Liver (tissue), 8 donors: ENCODE measurements at regions not wholly inside any gene's neighbourhood (a gene's known extent, or its start where the extent isn't known, plus 50 kb on each side); places are given as distances from the start of the nearest gene placed in this dataset.

Experiments
- DNase-seq: peaks from one replicate; pipeline ENCODE4 v3.0.0-alpha.2; 2017; ENCODE audit warnings: low spot score
- H3K27ac ChIP-seq, 2 donors: one replicate each; pipeline ENCODE4 v1.7.0; 2013; ENCODE audit warnings: inconsistent platforms in 2 of 2, low read length in 2 of 2, control low read depth in 1 of 2, low read depth in 1 of 2, mild to moderate bottlenecking in 1 of 2
- H3K27me3 ChIP-seq, 4 donors: one replicate each; pipeline versions ENCODE4 v1.6.1 to v1.7.0; 2013; ENCODE audit warnings: low read length in 3 of 4, inconsistent platforms in 1 of 4, mild to moderate bottlenecking in 1 of 4, moderate library complexity in 1 of 4; ENCODE audit not compliant: control insufficient read depth in 4 of 4, insufficient read depth in 4 of 4
- H3K36me3 ChIP-seq, 4 donors: one replicate each; pipeline versions ENCODE4 v1.6.1 to v1.7.0; 2013; ENCODE audit warnings: low read length in 3 of 4, mild to moderate bottlenecking in 3 of 4, low read depth in 1 of 4, moderate library complexity in 1 of 4; ENCODE audit not compliant: control insufficient read depth in 4 of 4, insufficient read depth in 3 of 4
- H3K4me1 ChIP-seq, 4 donors: one replicate each; pipeline versions ENCODE4 v1.6.1 to v1.7.0; 2013; ENCODE audit warnings: low read length in 3 of 4, mild to moderate bottlenecking in 3 of 4, moderate library complexity in 1 of 4; ENCODE audit not compliant: control insufficient read depth in 4 of 4, insufficient read depth in 4 of 4
- H3K4me3 ChIP-seq, 3 donors: one replicate each; pipeline versions ENCODE4 v1.6.1 to v1.7.0; 2013; ENCODE audit warnings: low read length in 3 of 3, control low read depth in 1 of 3, low read depth in 1 of 3, mild to moderate bottlenecking in 1 of 3
- H3K9ac ChIP-seq, 2 donors: one replicate each; pipeline ENCODE4 v1.7.0; 2013; ENCODE audit warnings: low read length in 2 of 2, mild to moderate bottlenecking in 2 of 2, moderate library complexity in 2 of 2, control low read depth in 1 of 2, low read depth in 1 of 2
- H3K9me3 ChIP-seq, 4 donors: one replicate each; pipeline versions ENCODE4 v1.6.1 to v1.7.0; 2013; ENCODE audit warnings: low read length in 3 of 4; ENCODE audit not compliant: control insufficient read depth in 4 of 4
- CTCF ChIP-seq: fragments of 150-350 bp; IDR thresholded peaks from 2 replicates; pipeline ENCODE4 v1.5.1; 2017; ENCODE audit warnings: improper control_type of control experiment, low read depth, low read length; ENCODE audit not compliant: missing input control
- HNF4A ChIP-seq, 2 donors: conservative IDR thresholded peaks; 2 replicates each; pipeline ENCODE4 v1.6.1; 2016; ENCODE audit warnings: antibody characterized with exemption in 2 of 2, mild to moderate bottlenecking in 2 of 2
- MAX ChIP-seq: IDR thresholded peaks from 2 replicates; pipeline ENCODE4 v1.6.1; 2016; ENCODE audit warnings: antibody characterized with exemption
- REST ChIP-seq: IDR thresholded peaks from 2 replicates; pipeline ENCODE4 v1.6.1; 2016; ENCODE audit warnings: antibody characterized with exemption, mild to moderate bottlenecking
- RXRA ChIP-seq, 2 donors: IDR thresholded peaks; 2 replicates each; pipeline ENCODE4 v1.6.1; 2017 to 2018; ENCODE audit warnings: antibody characterized with exemption in 2 of 2, mild to moderate bottlenecking in 1 of 2
- YY1 ChIP-seq: IDR thresholded peaks from 2 replicates; pipeline ENCODE4 v1.6.1; 2016; ENCODE audit warnings: antibody characterized with exemption, mild to moderate bottlenecking
- WGBS: extraction: QIAGEN DNeasy Blood & Tissue Kit; methylation state at CpG from one replicate; pipeline ENCODE4 v1.1.7; 2013; 5-methylcytosine and 5-hydroxymethylcytosine counted together
- donor health status: healthy.
- donor health status: healthy.
- donor health status: healthy.
- donor health status: healthy.
- donor health status: healthy.

GRCh38 chrY:8715226-8715625, 622.0 kb upstream of the TSPY4 start:
- Histone ChIP-seq H3K27ac (no peak overlapping the region), H3K9ac (no peak overlapping the region), H3K4me3 (no peak overlapping the region), H3K9me3 (no peaks in the 10 kb centered on the region), H3K4me1 (no peaks in the 10 kb centered on the region), H3K36me3 (no peaks in the 10 kb centered on the region), H3K27me3 (no peaks in the 10 kb centered on the region)
- WGBS = 65% methylated on average over 3 of the region's 3 CpGs
- TF ChIP-seq HNF4A (conservative IDR thresholded peaks at IDR 0.05) (no peak), REST (no peak), RXRA (IDR thresholded peaks at IDR 0.05) (no peak)
- no peak for DNase-seq

GRCh38 chrY:8726616-8727015, 610.6 kb upstream of the TSPY4 start:
- H3K9ac ChIP-seq = no peak overlapping the region
- WGBS = 77% methylated on average over 6 of the region's 6 CpGs
- H3K36me3 ChIP-seq = no peaks in the 10 kb centered on the region
- H3K27ac ChIP-seq = no peak overlapping the region
- no peaks in the 10 kb centered on the region for H3K9me3 ChIP-seq
- DNase-seq = no peak
- TF ChIP-seq MAX (no peak), YY1 (no peak), CTCF (no peak)
- no peak overlapping the region for H3K4me3 ChIP-seq
- H3K4me1 ChIP-seq = no peaks in the 10 kb centered on the region
- no peaks in the 10 kb centered on the region for H3K27me3 ChIP-seq

GRCh38 chrY:8729971-8730370, 607.3 kb upstream of the TSPY4 start:
- Histone ChIP-seq H3K9ac (no peak overlapping the region), H3K9me3 (no peaks in the 10 kb centered on the region), H3K4me1 (no peaks in the 10 kb centered on the region), H3K4me3 (no peak overlapping the region), H3K36me3 (no peaks in the 10 kb centered on the region), H3K27me3 (no peaks in the 10 kb centered on the region), H3K27ac (no peak overlapping the region)
- TF ChIP-seq RXRA (IDR thresholded peaks at IDR 0.05) = no peak
- WGBS = 60% methylated on average over 9 of the region's 9 CpGs
- DNase-seq = no peak
